Epithelial cell of esophagus (primary cell): ENCODE measurements at regions not wholly inside any gene's neighbourhood (a gene's known extent, or its start where the extent isn't known, plus 50 kb on each side); places are given as distances from the start of the nearest gene placed in this dataset.

ENCODE experiments used
- DNase-seq: peaks from one replicate; pipeline ENCODE4 v3.0.0; 2010; ENCODE audit warnings: low read depth
- H3K4me3 ChIP-seq: 2 replicates; pipeline ENCODE4 v1.5.1; 2011; ENCODE audit warnings: mild to moderate bottlenecking, low read length, control low read depth
- TF ChIP-seq, protein P1 (sequence below): IDR thresholded peaks from 2 replicates; pipeline ENCODE4 v1.5.1; 2011; ENCODE audit warnings: low read depth, mild to moderate bottlenecking, low read length, control low read depth, inconsistent platforms; ENCODE audit not compliant: insufficient read depth; ENCODE audit errors: missing control alignments

DNA sequence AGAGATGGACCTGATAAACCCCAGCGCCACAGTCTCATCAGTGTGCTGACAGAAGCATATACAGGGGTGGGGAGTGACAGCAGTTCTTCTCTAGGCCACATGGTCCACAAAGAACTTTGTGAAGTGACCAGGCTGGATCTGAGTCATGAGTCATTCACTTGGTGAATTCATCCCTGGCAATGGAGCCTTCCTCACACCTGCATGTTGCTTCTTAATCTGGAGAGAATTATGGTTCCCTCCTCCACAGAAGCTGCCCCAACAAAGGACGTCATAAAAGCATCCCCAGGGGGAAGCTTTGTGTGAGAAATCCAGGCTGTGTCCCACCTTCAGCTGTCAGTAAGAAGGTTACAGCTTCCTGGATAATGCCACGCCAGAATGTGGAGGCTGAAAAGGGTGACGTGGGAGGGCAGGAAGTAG, 215.6 kb upstream of the MAF start:
- H3K4me3 ChIP-seq, result no peak overlapping the region
- DNase-seq, result peak; percentile 47
- TF ChIP-seq, protein P1, sequence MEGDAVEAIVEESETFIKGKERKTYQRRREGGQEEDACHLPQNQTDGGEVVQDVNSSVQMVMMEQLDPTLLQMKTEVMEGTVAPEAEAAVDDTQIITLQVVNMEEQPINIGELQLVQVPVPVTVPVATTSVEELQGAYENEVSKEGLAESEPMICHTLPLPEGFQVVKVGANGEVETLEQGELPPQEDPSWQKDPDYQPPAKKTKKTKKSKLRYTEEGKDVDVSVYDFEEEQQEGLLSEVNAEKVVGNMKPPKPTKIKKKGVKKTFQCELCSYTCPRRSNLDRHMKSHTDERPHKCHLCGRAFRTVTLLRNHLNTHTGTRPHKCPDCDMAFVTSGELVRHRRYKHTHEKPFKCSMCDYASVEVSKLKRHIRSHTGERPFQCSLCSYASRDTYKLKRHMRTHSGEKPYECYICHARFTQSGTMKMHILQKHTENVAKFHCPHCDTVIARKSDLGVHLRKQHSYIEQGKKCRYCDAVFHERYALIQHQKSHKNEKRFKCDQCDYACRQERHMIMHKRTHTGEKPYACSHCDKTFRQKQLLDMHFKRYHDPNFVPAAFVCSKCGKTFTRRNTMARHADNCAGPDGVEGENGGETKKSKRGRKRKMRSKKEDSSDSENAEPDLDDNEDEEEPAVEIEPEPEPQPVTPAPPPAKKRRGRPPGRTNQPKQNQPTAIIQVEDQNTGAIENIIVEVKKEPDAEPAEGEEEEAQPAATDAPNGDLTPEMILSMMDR, result no peak

DNA sequence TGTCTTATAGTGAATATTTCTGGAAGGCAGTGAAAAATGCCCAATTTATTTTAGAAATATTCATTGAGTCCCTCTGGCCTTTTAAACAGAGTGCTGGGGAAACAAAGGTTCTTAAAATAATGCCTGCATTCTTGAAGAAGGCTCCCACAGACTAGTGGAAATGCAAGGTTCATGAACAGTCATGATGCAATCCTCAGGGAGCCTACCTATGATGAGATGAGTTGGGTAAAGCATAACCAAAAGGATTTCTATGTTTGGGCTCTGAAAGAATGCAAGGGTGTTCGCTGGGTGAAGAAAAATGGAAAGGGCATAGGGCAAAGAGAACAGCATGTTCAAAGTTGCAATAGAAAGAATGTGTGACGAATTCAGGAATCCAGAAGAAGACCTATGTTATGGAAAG, 214.5 kb upstream of the MAF start:
- DNase-seq, result no peak
- TF ChIP-seq, protein P1, result no peak
- H3K4me3 ChIP-seq, result no peak overlapping the region

DNA sequence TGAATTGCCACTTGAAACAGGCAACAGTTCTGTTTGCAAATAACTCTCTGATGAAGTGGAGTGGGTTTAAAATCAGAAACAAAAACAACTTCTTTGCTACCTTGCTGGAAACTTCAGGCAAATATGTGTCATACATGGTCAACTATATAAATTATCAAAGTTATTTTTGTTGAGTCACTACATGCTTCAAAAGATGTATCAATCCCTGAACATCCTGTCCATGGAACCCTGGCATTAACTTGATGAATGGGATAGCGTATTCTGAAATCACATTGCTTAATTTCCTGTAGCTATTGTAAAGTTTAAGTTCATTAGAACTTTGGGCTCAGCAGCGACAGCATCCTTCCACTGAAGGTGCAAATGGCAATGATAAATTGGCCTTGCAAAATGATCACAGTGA, 213.6 kb upstream of the MAF start:
- peak; percentile 42 for DNase-seq
- H3K4me3 ChIP-seq, result no peak overlapping the region
- TF ChIP-seq, protein P1, result no peak

DNA sequence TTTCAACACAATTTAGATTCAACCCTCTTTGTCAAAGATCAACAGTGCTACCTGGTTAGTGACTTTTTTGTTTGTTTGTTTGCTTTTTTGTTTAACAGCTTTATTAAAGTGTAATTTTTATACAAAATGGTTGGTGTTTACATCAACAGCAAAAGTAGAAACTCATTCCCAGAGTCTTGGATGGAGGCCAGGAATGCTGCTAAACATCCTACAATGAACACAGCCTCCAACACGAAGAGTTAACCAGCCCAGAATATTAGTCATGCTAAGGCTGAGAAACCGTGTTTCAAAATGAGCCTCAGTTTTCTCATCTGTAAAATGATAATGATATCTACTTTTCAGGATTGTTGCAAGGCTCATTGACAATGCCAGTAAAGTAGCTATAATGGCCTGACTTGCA, 211.0 kb upstream of the MAF start:
- TF ChIP-seq, protein P1, result no peak
- DNase-seq, result peak; percentile 86
- no peak overlapping the region for H3K4me3 ChIP-seq

DNA sequence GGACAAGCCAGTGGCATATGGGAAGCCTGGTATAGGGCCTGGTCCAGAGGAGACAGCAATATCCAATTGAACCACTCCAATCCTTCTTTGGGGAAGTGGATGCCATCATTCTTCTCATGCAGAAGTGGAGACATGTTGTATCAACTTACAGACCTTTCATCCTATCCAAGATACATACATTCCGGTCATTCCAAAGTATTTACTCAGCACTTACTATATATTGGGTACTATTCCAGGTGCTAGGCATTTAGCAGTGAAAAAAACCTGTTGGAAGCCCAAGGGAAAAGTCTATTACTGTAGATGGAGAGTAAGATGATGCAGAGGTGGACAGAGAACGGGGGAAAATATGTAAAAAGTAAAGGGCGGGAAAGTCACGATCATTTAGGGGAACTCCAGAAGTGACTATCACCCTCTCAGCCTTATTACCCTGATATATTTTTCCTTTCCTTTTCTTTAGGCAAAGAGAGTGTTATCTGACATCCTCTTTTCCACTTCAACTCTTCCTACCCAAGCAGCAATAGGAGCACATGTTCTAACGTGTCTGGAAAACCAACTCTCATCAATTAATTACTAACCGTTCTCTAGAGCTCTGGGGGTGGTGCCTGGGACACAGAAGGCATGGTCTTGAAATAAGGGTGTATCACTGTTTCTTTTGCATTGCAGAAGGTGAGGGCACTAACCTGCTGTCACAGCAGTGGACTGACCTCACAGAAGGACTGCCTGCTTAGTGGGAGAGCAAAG, 210.1 kb upstream of the MAF start:
- peak; percentile 69 for DNase-seq
- H3K4me3 ChIP-seq, result no peak overlapping the region
- TF ChIP-seq, protein P1, result no peak

DNA sequence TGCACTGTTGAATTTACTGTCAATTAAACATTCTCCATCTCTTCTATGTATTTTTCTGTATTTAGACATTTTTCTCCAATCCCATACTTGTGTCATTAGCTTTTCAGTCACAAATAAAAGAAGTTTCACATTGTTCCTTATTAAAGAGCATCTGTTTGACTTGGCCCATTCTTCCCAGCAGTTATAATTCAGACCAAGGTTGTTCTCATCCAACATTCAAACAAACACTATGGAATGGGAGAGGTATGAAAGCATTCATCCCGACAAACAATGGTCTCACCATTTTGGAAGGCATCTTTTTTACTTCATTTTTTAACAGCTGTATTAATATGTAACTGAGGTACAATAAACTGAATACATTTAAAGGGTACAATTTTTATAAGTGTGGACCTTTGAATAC, 208.8 kb upstream of the MAF start:
- TF ChIP-seq, protein P1, result no peak
- DNase-seq, result no peak
- H3K4me3 ChIP-seq, result no peak overlapping the region

DNA sequence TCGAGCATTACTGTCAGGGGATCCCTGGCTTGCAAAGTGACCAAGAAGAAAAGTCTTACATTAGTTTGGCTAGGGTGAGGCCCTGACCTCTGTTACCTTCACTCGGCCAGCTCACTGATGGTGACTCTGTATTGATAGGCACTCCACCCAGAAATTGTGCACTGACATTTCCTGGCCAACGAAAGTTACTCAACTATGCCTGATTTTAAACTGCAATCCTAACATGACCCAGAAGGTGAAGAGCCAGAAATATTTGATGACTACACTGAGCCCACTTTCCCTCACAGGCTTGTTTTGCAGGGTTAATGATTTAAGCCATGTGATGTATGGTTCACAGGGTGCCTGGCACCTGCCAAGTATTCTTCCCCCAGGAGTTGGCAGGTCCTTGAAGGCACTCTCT, 208.2 kb upstream of the MAF start:
- TF ChIP-seq, protein P1, result no peak
- no peak overlapping the region for H3K4me3 ChIP-seq
- no peak for DNase-seq
